ENCODE measurements at regions not wholly inside any gene's neighbourhood (a gene's known extent, or its start where the extent isn't known, plus 50 kb on each side); places are given as distances from the start of the nearest gene placed in this dataset.

DNA sequence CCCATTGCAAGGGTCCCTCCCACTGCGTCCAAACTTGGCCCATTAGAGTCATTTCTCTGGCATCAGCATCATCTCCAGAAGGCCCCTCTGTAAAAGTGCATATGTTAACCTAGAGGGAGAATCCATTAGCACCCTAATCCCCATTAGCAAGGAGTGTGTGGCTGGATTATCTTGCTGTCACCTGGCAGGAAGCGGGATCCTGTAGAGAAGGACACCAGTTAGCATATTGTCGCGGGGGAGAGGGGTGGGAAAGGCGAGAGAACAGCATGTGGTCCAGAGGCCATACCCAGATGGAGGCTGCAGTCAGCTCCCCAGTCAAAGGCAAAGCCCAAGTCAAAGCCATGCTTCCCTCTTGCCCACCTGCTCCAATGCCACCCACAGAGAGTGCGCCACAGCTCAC lies 64.0 kb downstream of the OLIG1 start:
- H3K9me3 Mint-ChIP-seq (ENCODE audit: low read depth) = no peaks in the 10 kb centered on the region
- peaks cover 46% of the 10 kb centered on the region for H3K27me3 Mint-ChIP-seq (ENCODE audit: low read depth)
- no peak overlapping the region for H3K4me3 Mint-ChIP-seq (ENCODE audit: unreplicated experiment)
- no peak for DNase-seq (ENCODE audit: low spot score)
- no peaks in the 10 kb centered on the region for H3K4me1 Mint-ChIP-seq (ENCODE audit: low read depth)
- H3K27ac Mint-ChIP-seq (ENCODE audit: unreplicated experiment) = no peak overlapping the region
- TF ChIP-seq, protein P1, sequence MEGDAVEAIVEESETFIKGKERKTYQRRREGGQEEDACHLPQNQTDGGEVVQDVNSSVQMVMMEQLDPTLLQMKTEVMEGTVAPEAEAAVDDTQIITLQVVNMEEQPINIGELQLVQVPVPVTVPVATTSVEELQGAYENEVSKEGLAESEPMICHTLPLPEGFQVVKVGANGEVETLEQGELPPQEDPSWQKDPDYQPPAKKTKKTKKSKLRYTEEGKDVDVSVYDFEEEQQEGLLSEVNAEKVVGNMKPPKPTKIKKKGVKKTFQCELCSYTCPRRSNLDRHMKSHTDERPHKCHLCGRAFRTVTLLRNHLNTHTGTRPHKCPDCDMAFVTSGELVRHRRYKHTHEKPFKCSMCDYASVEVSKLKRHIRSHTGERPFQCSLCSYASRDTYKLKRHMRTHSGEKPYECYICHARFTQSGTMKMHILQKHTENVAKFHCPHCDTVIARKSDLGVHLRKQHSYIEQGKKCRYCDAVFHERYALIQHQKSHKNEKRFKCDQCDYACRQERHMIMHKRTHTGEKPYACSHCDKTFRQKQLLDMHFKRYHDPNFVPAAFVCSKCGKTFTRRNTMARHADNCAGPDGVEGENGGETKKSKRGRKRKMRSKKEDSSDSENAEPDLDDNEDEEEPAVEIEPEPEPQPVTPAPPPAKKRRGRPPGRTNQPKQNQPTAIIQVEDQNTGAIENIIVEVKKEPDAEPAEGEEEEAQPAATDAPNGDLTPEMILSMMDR (IDR thresholded peaks at IDR 0.05) = no peak
- no peaks in the 10 kb centered on the region for H3K36me3 Mint-ChIP-seq (ENCODE audit: low read depth)

DNA sequence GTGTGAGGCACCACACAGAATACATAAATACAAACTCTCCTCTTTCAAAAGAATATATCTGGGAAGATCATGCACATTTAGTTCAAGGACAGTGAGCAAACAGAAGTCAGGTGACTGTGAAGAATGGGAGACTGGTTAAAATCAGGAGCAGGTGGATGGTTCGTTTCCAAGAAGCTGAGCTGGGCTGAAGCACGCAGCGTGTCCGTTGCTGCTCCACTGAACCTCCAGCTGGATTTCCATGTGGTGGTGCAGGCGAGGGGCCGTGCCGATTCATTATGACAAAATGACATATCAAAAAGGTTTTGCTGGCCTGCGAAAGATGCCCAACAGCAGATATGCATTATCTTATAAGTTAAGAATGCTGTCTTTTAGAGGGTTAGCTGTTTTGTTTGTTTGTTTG lies 66.0 kb downstream of the OLIG1 start:
- H3K4me3 Mint-ChIP-seq (ENCODE audit: unreplicated experiment) = no peak overlapping the region
- H3K27ac Mint-ChIP-seq (ENCODE audit: unreplicated experiment) = no peak overlapping the region
- peaks cover 46% of the 10 kb centered on the region for H3K27me3 Mint-ChIP-seq (ENCODE audit: low read depth)
- no peaks in the 10 kb centered on the region for H3K4me1 Mint-ChIP-seq (ENCODE audit: low read depth)
- no peaks in the 10 kb centered on the region for H3K36me3 Mint-ChIP-seq (ENCODE audit: low read depth)
- H3K9me3 Mint-ChIP-seq (ENCODE audit: low read depth) = no peaks in the 10 kb centered on the region
- no peak for DNase-seq (ENCODE audit: low spot score)
- TF ChIP-seq, protein P1 (IDR thresholded peaks at IDR 0.05) = no peak

DNA sequence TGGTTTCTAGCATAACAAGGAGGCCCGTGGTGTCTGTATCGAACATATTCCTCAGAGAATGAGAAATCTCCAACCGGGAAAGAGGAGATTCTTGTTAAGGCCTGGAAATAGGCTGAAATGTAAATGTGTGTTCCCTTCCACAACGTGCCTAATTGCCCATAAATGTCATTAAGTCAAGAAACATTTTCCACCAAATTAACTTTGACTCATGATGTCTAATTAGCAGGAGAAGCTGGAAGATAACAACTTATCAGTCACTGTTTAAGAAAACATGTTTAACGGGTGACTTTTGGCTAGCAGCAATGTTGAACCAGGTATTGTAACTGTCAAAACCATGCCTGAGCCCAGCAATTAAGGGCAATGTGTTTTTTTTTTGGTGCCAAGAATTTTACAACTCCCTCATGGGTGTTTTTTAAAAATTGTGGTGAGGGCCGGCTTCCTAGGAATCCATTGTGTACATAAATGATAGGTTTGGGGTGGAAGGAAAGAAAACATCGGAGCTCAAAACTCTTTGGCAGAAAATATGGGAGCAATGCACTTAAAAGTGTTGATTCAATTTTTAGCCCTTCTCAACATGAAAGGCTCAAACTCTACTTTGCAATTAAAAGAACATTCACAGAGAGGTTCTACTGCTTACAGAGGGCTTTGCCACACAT lies 67.0 kb downstream of the OLIG1 start:
- TF ChIP-seq, protein P1 (IDR thresholded peaks at IDR 0.05) = no peak
- Mint-ChIP-seq H3K4me1 (ENCODE audit: low read depth) (no peaks in the 10 kb centered on the region), H3K4me3 (ENCODE audit: unreplicated experiment) (no peak overlapping the region), H3K27me3 (ENCODE audit: low read depth) (peaks cover 40% of the 10 kb centered on the region), H3K27ac (ENCODE audit: unreplicated experiment) (no peak overlapping the region), H3K9me3 (ENCODE audit: low read depth) (no peaks in the 10 kb centered on the region), H3K36me3 (ENCODE audit: low read depth) (no peaks in the 10 kb centered on the region)
- no peak for DNase-seq (ENCODE audit: low spot score)

DNA sequence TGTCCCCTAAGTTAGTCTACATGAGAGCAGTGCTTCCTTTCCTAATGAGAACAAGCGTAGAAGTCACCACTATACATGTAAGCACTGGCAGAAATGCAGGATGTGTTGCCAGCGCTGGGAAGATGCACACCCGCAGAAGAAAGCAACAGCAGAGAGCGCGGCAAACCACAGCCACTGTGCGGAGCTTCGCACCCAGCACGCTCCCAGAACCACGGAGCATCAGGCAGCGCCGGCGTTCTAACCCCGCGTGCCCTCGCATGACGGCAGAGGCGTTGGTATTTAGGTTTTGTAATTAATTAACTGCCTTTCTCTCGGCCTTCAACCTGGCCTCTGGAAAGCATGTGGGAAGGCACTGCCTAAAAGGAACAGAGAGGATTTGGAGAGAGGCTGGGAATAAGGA lies 69.1 kb downstream of the OLIG1 start:
- TF ChIP-seq, protein P1 (IDR thresholded peaks at IDR 0.05) = no peak
- no peaks in the 10 kb centered on the region for H3K36me3 Mint-ChIP-seq (ENCODE audit: low read depth)
- no peak overlapping the region for H3K27ac Mint-ChIP-seq (ENCODE audit: unreplicated experiment)
- H3K4me1 Mint-ChIP-seq (ENCODE audit: low read depth) = no peaks in the 10 kb centered on the region
- peaks cover 39% of the 10 kb centered on the region for H3K27me3 Mint-ChIP-seq (ENCODE audit: low read depth)
- DNase-seq (ENCODE audit: low spot score) = no peak
- H3K9me3 Mint-ChIP-seq (ENCODE audit: low read depth) = no peaks in the 10 kb centered on the region
- H3K4me3 Mint-ChIP-seq (ENCODE audit: unreplicated experiment) = no peak overlapping the region

DNA sequence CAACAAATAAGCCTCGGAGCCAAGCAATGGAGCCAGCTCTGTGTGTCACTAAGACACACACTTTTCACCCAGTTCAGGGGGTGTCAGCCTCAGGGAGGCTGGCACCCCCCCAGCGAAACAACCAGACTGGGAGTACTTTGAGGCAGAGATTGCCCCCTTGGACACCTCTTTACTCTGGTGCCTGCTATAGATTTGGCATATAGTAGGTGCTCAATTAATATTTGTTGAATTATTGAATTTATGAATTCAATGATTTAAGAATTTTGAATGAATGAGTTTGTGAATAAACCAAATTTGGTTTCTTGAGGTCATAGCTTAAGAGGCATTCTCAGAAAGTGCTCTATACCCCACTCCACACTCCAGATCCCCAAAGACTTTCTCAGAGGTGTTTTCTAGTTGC lies 70.3 kb downstream of the OLIG1 start:
- TF ChIP-seq, protein P1 (IDR thresholded peaks at IDR 0.05) = no peak
- Mint-ChIP-seq H3K27ac (ENCODE audit: unreplicated experiment) (no peak overlapping the region), H3K4me3 (ENCODE audit: unreplicated experiment) (no peak overlapping the region), H3K9me3 (ENCODE audit: low read depth) (no peaks in the 10 kb centered on the region), H3K36me3 (ENCODE audit: low read depth) (no peaks in the 10 kb centered on the region), H3K27me3 (ENCODE audit: low read depth) (peaks cover 39% of the 10 kb centered on the region), H3K4me1 (ENCODE audit: low read depth) (no peaks in the 10 kb centered on the region)
- no peak for DNase-seq (ENCODE audit: low spot score)

Measured in chondrocyte (in vitro differentiated cells).